ENCODE measurements at regions not wholly inside any gene's neighbourhood (a gene's known extent, or its start where the extent isn't known, plus 50 kb on each side); places are given as distances from the start of the nearest gene placed in this dataset.

GRCh38 chr21:38577887-38578286 is 79.6 kb upstream of the ERG start:
- no peak for DNase-seq
- Mint-ChIP-seq H3K4me1 (ENCODE audit: low read depth, unreplicated experiment) (no peaks in the 10 kb centered on the region), H3K36me3 (ENCODE audit: insufficient read depth, unreplicated experiment) (no peaks in the 10 kb centered on the region), H3K27me3 (ENCODE audit: unreplicated experiment) (peaks cover 69% of the 10 kb centered on the region), H3K27ac (ENCODE audit: unreplicated experiment) (no peak overlapping the region), H3K9me3 (ENCODE audit: low read depth, unreplicated experiment) (no peaks in the 10 kb centered on the region), H3K4me3 (ENCODE audit: low read depth, unreplicated experiment) (no peak overlapping the region)
- CTCF ChIA-PET = no interaction called here
- no peak for TF ChIP-seq CTCF (IDR thresholded peaks at IDR 0.05; ENCODE audit: unreplicated experiment)
- BruUV-seq (replicated peaks) = no TSS peak
- intact Hi-C loops (cut with micrococcal nuclease; ENCODE audit: unreplicated experiment) = no loop called here

- no peak for DNase-seq
- BruUV-seq (replicated peaks) = no TSS peak
- CTCF ChIA-PET = no interaction called here
- Mint-ChIP-seq H3K9me3 (ENCODE audit: low read depth, unreplicated experiment) (no peaks in the 10 kb centered on the region), H3K4me1 (ENCODE audit: low read depth, unreplicated experiment) (no peaks in the 10 kb centered on the region), H3K4me3 (ENCODE audit: low read depth, unreplicated experiment) (no peak overlapping the region), H3K27ac (ENCODE audit: unreplicated experiment) (no peak overlapping the region), H3K27me3 (ENCODE audit: unreplicated experiment) (peaks cover 82% of the 10 kb centered on the region), H3K36me3 (ENCODE audit: insufficient read depth, unreplicated experiment) (no peaks in the 10 kb centered on the region)
- intact Hi-C loops (cut with micrococcal nuclease; ENCODE audit: unreplicated experiment) = no loop called here
- TF ChIP-seq CTCF (IDR thresholded peaks at IDR 0.05; ENCODE audit: unreplicated experiment) = no peak
These were observed 92.4 kb upstream of the ERG start for GRCh38 chr21:38590449-38591217.

GRCh38 chr21:38591218-38591537 is 92.9 kb upstream of the ERG start:
- Mint-ChIP-seq H3K27ac (ENCODE audit: unreplicated experiment) (no peak overlapping the region), H3K27me3 (ENCODE audit: unreplicated experiment) (peaks cover 79% of the 10 kb centered on the region), H3K4me3 (ENCODE audit: low read depth, unreplicated experiment) (no peak overlapping the region), H3K4me1 (ENCODE audit: low read depth, unreplicated experiment) (no peaks in the 10 kb centered on the region), H3K9me3 (ENCODE audit: low read depth, unreplicated experiment) (no peaks in the 10 kb centered on the region), H3K36me3 (ENCODE audit: insufficient read depth, unreplicated experiment) (no peaks in the 10 kb centered on the region)
- intact Hi-C loops (cut with micrococcal nuclease; ENCODE audit: unreplicated experiment) = no loop called here
- no peak for DNase-seq
- no peak for TF ChIP-seq CTCF (IDR thresholded peaks at IDR 0.05; ENCODE audit: unreplicated experiment)
- BruUV-seq (replicated peaks) = no TSS peak
- CTCF ChIA-PET = no interaction called here

- no peaks in the 10 kb centered on the region for H3K9me3 Mint-ChIP-seq (ENCODE audit: low read depth, unreplicated experiment)
- BruUV-seq (replicated peaks) = no TSS peak
- H3K27me3 Mint-ChIP-seq (ENCODE audit: unreplicated experiment) = peaks cover 92% of the 10 kb centered on the region
- H3K36me3 Mint-ChIP-seq (ENCODE audit: insufficient read depth, unreplicated experiment) = no peaks in the 10 kb centered on the region
- intact Hi-C loops (cut with micrococcal nuclease; ENCODE audit: unreplicated experiment) = no loop called here
- no peak overlapping the region for H3K4me3 Mint-ChIP-seq (ENCODE audit: low read depth, unreplicated experiment)
- no peak for TF ChIP-seq CTCF (IDR thresholded peaks at IDR 0.05; ENCODE audit: unreplicated experiment)
- no peak overlapping the region for H3K27ac Mint-ChIP-seq (ENCODE audit: unreplicated experiment)
- CTCF ChIA-PET = no interaction called here
- H3K4me1 Mint-ChIP-seq (ENCODE audit: low read depth, unreplicated experiment) = no peaks in the 10 kb centered on the region
- DNase-seq = no peak
These were observed 98.2 kb upstream of the ERG start for GRCh38 chr21:38596264-38597042.

All from Calu3 (cell line).